Activated B cell treated with CpG ODN at 0.5 μM for 24 hours (primary cell): ENCODE measurements at regions not wholly inside any gene's neighbourhood (a gene's known extent, or its start where the extent isn't known, plus 50 kb on each side); places are given as distances from the start of the nearest gene placed in this dataset.
A peak's percentile ranks its signal among the peaks of the same experiment; 100 is the strongest.

Experiments used
- ATAC-seq: fragments of 200-7000 bp; cut with Tn5 transposase; one replicate; pipeline ENCODE4 v1.10.0; 2021; ENCODE audit warnings: low read depth, mild to moderate bottlenecking, moderate library complexity
- CTCF ChIA-PET: fragments of 350-600 bp; sonication (Branson Sonifier 250); formaldehyde crosslinking; loops from one replicate; lab custom pipeline; 2021; ENCODE audit warnings: antibody characterized with exemption; lab: Charles Lee
- POLR2A ChIA-PET: fragments of 350-600 bp; sonication (Branson Sonifier 250); formaldehyde crosslinking; loops from one replicate; lab custom pipeline; 2021; ENCODE audit warnings: antibody characterized with exemption; lab: Charles Lee
- DNase-seq: peaks from one replicate; pipeline ENCODE4 v3.0.0; 2022
- H3K27ac Mint-ChIP-seq: one replicate; pipeline ENCODE4 v1.8.0; 2020; ENCODE audit warnings: mixed read lengths
- H3K27me3 Mint-ChIP-seq: one replicate; pipeline ENCODE4 v1.8.0; 2021; ENCODE audit warnings: mixed read lengths
- H3K36me3 Mint-ChIP-seq: one replicate; pipeline ENCODE4 v1.8.0; 2021; ENCODE audit warnings: low read depth, mixed read lengths
- H3K4me1 Mint-ChIP-seq: one replicate; pipeline ENCODE4 v1.8.0; 2021; ENCODE audit warnings: mixed read lengths
- H3K4me3 Mint-ChIP-seq: one replicate; pipeline ENCODE4 v1.8.0; 2020; ENCODE audit warnings: mild to moderate bottlenecking, mixed read lengths
- H3K9me3 Mint-ChIP-seq: one replicate; pipeline ENCODE4 v1.8.0; 2020; ENCODE audit warnings: mixed read lengths
- intact Hi-C: fragments of 100-400 bp; cut with micrococcal nuclease; formaldehyde crosslinking; loops from one replicate; pipeline ENCODE4 v1.15.1; 2024
- TF ChIP-seq, protein P1 (sequence below): fragments of 200-600 bp; IDR thresholded peaks from one replicate; pipeline ENCODE4 v1.8.0; 2022; ENCODE audit warnings: antibody characterized with exemption, mild to moderate bottlenecking

DNA sequence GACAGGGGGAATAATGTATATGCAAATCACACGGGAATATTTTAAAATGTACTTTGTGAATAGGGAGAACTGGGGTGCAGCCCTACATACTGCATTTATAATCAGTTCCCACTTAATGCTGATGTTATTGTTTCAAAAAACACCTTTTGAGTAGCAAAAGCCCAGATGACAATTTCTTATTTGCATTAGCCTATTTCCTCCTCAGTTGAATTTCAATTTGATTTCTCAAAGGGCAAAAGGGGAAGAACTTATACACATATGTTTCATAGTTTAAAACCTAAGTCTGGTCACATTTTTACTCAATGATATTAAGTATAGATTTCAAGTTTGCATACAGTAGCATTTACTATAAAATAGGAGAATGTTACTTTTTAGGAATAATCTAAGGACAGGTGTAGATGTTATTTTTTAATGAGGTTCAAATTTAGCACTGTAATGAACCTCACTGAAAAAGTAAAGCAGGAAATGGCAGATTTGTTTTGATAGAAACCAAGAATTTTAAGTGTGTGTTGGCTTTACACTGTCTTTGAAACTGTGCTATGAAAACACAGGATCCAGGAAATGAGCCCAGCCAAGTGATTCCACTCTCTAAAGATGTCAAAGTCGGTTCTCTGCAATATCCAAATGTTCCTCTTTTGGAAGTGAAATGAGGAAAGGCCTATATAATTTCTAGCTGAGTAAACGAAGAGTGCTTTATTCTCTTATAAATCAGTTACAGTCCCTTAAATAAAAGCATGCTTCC is 367.4 kb downstream of the BTG1 start:
- no peaks in the 10 kb centered on the region for H3K36me3 Mint-ChIP-seq
- POLR2A ChIA-PET: interaction anchor here (1.0 to 1.4 kb wide), 2 partner anchors 366 to 367 kb away, joined by 4 to 5 read pairs; partner anchors contain the start of gene BTG1
- TF ChIP-seq, protein P1, sequence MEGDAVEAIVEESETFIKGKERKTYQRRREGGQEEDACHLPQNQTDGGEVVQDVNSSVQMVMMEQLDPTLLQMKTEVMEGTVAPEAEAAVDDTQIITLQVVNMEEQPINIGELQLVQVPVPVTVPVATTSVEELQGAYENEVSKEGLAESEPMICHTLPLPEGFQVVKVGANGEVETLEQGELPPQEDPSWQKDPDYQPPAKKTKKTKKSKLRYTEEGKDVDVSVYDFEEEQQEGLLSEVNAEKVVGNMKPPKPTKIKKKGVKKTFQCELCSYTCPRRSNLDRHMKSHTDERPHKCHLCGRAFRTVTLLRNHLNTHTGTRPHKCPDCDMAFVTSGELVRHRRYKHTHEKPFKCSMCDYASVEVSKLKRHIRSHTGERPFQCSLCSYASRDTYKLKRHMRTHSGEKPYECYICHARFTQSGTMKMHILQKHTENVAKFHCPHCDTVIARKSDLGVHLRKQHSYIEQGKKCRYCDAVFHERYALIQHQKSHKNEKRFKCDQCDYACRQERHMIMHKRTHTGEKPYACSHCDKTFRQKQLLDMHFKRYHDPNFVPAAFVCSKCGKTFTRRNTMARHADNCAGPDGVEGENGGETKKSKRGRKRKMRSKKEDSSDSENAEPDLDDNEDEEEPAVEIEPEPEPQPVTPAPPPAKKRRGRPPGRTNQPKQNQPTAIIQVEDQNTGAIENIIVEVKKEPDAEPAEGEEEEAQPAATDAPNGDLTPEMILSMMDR: no peak
- peak overlapping the region; percentile 88 for H3K27ac Mint-ChIP-seq
- H3K27me3 Mint-ChIP-seq: no peaks in the 10 kb centered on the region
- H3K4me3 Mint-ChIP-seq: peak overlapping the region; percentile 50
- ATAC-seq (peak; percentile 56), DNase-seq (no peak)
- H3K9me3 Mint-ChIP-seq: no peaks in the 10 kb centered on the region
- peaks cover 24% of the 10 kb centered on the region for H3K4me1 Mint-ChIP-seq
- CTCF ChIA-PET: interaction anchor here (1.6 kb wide), 1 partner anchor 34 kb away, joined by 7 read pairs; no protein-coding TSS in a partner anchor
- intact Hi-C loops: loop anchor here (1.0 kb wide), 1 partner anchor 815 kb away; no protein-coding TSS in a partner anchor

DNA sequence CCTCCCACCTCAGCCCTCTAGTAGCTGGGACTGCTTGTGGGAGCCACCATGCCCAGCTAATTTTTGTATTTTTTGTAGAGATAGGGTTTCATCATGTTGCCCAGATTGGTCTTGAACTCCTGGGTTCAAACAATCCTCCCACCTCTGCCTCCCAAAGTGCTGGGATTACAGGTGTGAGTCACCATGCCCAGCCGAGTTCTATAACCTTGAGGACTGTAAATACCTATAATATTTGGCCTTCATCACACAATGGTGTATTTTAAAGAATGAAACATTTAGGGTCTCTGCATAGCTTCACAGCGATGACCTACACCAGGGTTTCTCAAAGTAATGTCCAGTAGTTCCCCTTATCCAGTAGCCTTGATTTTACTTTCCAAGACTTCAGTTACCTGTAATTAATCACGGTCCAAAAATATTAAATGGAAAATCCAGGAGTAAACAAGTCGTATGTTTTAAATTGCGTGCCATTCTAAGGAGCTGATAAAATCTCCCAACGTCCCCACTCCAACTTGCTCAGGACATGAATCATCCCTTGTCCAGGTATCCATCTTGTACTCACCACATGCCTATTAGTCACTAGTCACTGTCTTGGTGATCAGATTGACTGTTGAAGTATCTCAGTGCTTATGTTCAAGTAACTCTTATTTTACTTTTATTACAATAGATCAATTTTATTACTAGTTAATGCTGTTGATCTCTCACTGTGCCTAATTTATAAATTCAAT is 368.2 kb downstream of the BTG1 start:
- H3K27ac Mint-ChIP-seq: peak overlapping the region; percentile 88
- ChIA-PET POLR2A (no interaction called here), CTCF (no interaction called here)
- no peak overlapping the region for H3K4me3 Mint-ChIP-seq
- TF ChIP-seq, protein P1: no peak
- peaks cover 24% of the 10 kb centered on the region for H3K4me1 Mint-ChIP-seq
- DNase-seq (no peak), ATAC-seq (no peak)
- no peaks in the 10 kb centered on the region for H3K27me3 Mint-ChIP-seq
- no peaks in the 10 kb centered on the region for H3K9me3 Mint-ChIP-seq
- intact Hi-C loops: no loop called here
- no peaks in the 10 kb centered on the region for H3K36me3 Mint-ChIP-seq

DNA sequence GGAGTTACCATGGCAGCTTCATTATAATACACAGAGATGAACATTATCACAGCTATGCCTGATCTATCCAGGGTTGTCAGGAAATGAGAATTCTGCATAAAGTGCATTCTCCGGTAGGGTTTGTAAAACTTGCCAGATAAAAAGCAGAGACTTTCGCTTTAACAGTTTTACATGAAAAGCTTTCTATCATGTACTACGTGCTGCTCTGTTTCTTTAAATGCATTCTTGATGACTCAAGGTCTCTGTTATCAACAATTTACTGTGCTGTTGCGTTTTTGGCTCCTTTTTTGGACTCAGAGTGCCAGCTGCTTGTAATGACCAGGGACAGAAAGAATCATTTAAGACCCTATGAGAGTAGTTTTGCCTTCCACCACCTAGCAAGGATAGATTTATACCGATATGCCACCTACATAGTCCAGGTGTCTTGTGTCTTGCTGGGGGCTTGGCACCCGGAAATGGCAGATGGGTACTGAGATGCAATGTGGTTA is 371.2 kb downstream of the BTG1 start:
- ChIA-PET CTCF (no interaction called here), POLR2A (no interaction called here)
- TF ChIP-seq, protein P1: no peak
- Mint-ChIP-seq H3K27me3 (no peaks in the 10 kb centered on the region), H3K36me3 (no peaks in the 10 kb centered on the region), H3K4me3 (no peak overlapping the region), H3K4me1 (peaks cover 24% of the 10 kb centered on the region), H3K27ac (no peak overlapping the region), H3K9me3 (no peaks in the 10 kb centered on the region)
- intact Hi-C loops: no loop called here
- DNase-seq: no peak
- ATAC-seq: no peak

DNA sequence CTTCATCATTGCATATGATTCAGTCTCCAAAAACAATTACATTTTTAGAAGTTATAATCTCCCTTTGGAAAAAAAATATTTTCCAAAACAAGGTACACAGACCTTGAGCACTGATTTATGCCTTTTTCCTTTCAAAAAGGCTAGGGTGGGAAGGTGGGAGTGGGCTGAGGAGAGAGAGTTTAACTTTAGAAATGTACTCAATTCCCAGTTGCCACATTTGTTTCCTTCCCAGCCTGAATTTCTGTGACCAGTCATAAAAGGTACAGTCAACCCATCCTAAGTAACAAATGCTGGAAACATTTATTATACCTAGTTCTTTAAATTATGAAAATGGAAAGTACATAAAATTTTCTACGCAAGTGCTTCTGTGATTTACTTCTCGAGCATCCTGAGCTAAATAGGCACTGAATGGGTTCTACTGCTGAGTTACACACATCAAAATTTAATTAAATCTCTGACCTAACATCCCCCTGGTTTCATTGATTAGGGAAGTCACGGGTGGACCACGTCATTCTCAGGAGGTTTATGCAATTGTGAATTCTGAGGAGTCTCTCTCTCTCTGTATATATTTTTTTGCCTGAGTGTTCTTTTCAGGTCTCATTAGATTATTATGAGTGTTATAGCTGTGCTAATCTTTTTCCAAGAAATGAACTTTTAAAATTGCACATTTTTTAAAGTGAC is 371.8 kb downstream of the BTG1 start:
- CTCF ChIA-PET: no interaction called here
- H3K27me3 Mint-ChIP-seq: no peaks in the 10 kb centered on the region
- H3K27ac Mint-ChIP-seq: no peak overlapping the region
- H3K4me1 Mint-ChIP-seq: peaks cover 18% of the 10 kb centered on the region
- intact Hi-C loops: no loop called here
- no peak overlapping the region for H3K4me3 Mint-ChIP-seq
- POLR2A ChIA-PET: no interaction called here
- H3K36me3 Mint-ChIP-seq: no peaks in the 10 kb centered on the region
- H3K9me3 Mint-ChIP-seq: no peaks in the 10 kb centered on the region
- ATAC-seq (no peak), DNase-seq (no peak)
- TF ChIP-seq, protein P1: no peak
